Osteoblast (primary cell): ENCODE measurements at regions not wholly inside any gene's neighbourhood (a gene's known extent, or its start where the extent isn't known, plus 50 kb on each side); places are given as distances from the start of the nearest gene placed in this dataset.

ENCODE experiments used
- DNase-seq: peaks from one replicate; pipeline ENCODE4 v3.0.0; 2011; ENCODE audit warnings: low spot score, mixed read lengths; ENCODE audit not compliant: insufficient read length; ENCODE audit errors: missing footprints
- H2AFZ ChIP-seq: 2 replicates; pipeline ENCODE4 v1.6.0; 2011; ENCODE audit warnings: mild to moderate bottlenecking, low read length
- H3K27ac ChIP-seq: 2 replicates; pipeline ENCODE4 v1.5.1; 2011; ENCODE audit warnings: mild to moderate bottlenecking, low read depth, low read length, moderate library complexity
- H3K27me3 ChIP-seq: 2 replicates; pipeline ENCODE4 v1.6.0; 2012; ENCODE audit warnings: mild to moderate bottlenecking, control low read depth, inconsistent platforms, low read length, moderate library complexity; ENCODE audit not compliant: insufficient read depth
- H3K36me3 ChIP-seq: 2 replicates; pipeline ENCODE4 v1.5.1; 2011; ENCODE audit warnings: mild to moderate bottlenecking, low read length, control low read depth, moderate library complexity; ENCODE audit not compliant: insufficient read depth
- H3K4me1 ChIP-seq: 2 replicates; pipeline ENCODE4 v1.5.1; 2011; ENCODE audit warnings: mild to moderate bottlenecking, low read length, control low read depth, moderate library complexity; ENCODE audit not compliant: insufficient read depth
- H3K4me2 ChIP-seq: 2 replicates; pipeline ENCODE4 v1.6.0; 2011; ENCODE audit warnings: mild to moderate bottlenecking, low read length; ENCODE audit not compliant: insufficient read depth
- H3K4me3 ChIP-seq: fragments of 200-600 bp; sonication (generic); 3 replicates; pipeline ENCODE4 v1.5.1; 2012; ENCODE audit warnings: mild to moderate bottlenecking, low read length, inconsistent platforms; ENCODE audit not compliant: insufficient read depth
- H3K79me2 ChIP-seq: 2 replicates; pipeline ENCODE4 v1.6.0; 2012; ENCODE audit warnings: mild to moderate bottlenecking, low read length, control low read depth, inconsistent platforms; ENCODE audit not compliant: insufficient read depth
- H3K9me3 ChIP-seq: 2 replicates; pipeline ENCODE4 v1.5.1; 2011; ENCODE audit warnings: low read depth, low read length, control low read depth
- H4K20me1 ChIP-seq: 2 replicates; pipeline ENCODE4 v1.6.0; 2012; ENCODE audit warnings: mild to moderate bottlenecking, low read length, control low read depth; ENCODE audit not compliant: insufficient read depth
- TF ChIP-seq, protein P1 (sequence below): IDR thresholded peaks from 2 replicates; pipeline ENCODE4 v1.5.1; 2011; ENCODE audit warnings: mild to moderate bottlenecking, low read depth, low read length, moderate library complexity; ENCODE audit errors: extremely low read depth

DNA sequence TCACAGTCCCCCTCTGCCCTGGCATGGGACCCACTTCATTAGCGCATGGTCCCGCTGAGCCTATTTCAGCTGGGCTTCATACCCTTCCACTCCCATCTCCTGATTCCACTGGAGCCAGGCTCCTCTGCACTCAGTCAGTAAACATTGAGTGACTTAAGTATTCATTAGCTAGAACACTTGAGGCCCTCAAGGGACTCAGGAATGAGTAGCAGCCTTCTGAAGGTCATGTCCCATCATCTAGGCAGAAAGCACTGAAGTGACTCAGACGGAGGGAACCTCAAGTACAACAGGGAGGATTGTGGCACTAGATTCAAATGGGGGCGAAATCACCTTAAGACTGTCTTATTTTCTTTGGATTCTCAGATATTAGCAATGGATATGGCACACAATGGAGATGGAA is 186.6 kb upstream of the INHBA start:
- no peak for DNase-seq
- H3K4me2 ChIP-seq: no peak overlapping the region

DNA sequence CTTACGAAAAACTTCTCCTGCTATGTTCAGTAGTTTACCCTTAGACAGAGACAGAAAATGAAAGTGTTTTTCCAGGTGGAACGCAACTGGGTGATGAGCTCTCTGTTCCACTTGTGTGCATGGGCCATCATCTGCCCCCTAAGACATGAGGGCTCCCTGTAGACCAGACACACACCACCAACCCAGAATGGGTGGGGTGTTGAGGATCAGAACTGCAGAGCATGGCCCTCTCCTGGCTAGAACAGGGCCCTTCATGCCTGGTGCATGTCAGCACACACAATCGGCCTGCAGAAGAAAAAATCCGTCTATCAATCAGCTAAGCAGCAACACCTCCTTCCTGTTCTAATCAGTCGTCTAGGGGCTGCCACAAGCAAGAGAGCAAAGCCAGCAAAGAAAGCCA is 186.2 kb upstream of the INHBA start:
- Histone ChIP-seq H3K27me3 (no peaks in the 10 kb centered on the region), H4K20me1 (no peaks in the 10 kb centered on the region), H3K4me3 (no peak overlapping the region), H3K4me1 (peaks cover 54% of the 10 kb centered on the region), H3K9me3 (no peaks in the 10 kb centered on the region), H3K4me2 (no peak overlapping the region), H3K36me3 (no peaks in the 10 kb centered on the region), H3K79me2 (no peaks in the 10 kb centered on the region), H2AFZ (peak overlapping the region; percentile 14), H3K27ac (peak overlapping the region; percentile 99)
- no peak for DNase-seq
- TF ChIP-seq, protein P1, sequence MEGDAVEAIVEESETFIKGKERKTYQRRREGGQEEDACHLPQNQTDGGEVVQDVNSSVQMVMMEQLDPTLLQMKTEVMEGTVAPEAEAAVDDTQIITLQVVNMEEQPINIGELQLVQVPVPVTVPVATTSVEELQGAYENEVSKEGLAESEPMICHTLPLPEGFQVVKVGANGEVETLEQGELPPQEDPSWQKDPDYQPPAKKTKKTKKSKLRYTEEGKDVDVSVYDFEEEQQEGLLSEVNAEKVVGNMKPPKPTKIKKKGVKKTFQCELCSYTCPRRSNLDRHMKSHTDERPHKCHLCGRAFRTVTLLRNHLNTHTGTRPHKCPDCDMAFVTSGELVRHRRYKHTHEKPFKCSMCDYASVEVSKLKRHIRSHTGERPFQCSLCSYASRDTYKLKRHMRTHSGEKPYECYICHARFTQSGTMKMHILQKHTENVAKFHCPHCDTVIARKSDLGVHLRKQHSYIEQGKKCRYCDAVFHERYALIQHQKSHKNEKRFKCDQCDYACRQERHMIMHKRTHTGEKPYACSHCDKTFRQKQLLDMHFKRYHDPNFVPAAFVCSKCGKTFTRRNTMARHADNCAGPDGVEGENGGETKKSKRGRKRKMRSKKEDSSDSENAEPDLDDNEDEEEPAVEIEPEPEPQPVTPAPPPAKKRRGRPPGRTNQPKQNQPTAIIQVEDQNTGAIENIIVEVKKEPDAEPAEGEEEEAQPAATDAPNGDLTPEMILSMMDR: no peak

More for the DNA sequence above, 186.6 kb upstream of the INHBA start:
- no peaks in the 10 kb centered on the region for H4K20me1 ChIP-seq
- no peaks in the 10 kb centered on the region for H3K79me2 ChIP-seq
- no peaks in the 10 kb centered on the region for H3K9me3 ChIP-seq
- no peaks in the 10 kb centered on the region for H3K27me3 ChIP-seq
- H3K4me1 ChIP-seq: peaks cover 51% of the 10 kb centered on the region
- TF ChIP-seq, protein P1: no peak
- H3K27ac ChIP-seq: peak overlapping the region; percentile 99
- no peak overlapping the region for H3K4me3 ChIP-seq
- H2AFZ ChIP-seq: peak overlapping the region; percentile 14
- H3K36me3 ChIP-seq: no peaks in the 10 kb centered on the region

DNA sequence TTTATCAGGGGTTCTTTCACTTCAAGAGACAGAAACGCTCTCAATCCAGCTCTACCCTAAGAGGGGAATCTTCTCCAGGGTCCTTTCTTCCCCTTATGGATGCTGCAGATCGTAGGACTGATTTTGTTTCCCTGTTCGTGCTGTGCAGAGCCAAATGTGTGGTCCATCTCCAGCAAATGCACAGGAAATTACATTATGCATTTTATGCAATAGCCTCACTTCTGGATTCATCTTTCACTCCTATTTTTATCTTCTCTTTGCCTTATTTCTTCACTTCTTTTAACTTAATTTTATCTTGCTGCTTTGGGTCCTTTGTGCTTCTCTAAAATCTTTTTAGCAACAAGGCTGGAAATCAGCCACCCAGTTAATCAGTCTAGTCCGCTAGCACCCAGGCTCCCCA is 184.5 kb upstream of the INHBA start:
- Histone ChIP-seq H3K9me3 (no peaks in the 10 kb centered on the region), H2AFZ (peak overlapping the region; percentile 14), H3K27me3 (no peaks in the 10 kb centered on the region), H3K4me1 (peaks cover 49% of the 10 kb centered on the region), H3K36me3 (no peaks in the 10 kb centered on the region), H4K20me1 (no peaks in the 10 kb centered on the region), H3K4me3 (peak overlapping the region; percentile 21), H3K4me2 (peak overlapping the region; percentile 81), H3K79me2 (no peaks in the 10 kb centered on the region), H3K27ac (peak overlapping the region; percentile 99)
- DNase-seq: no peak
- TF ChIP-seq, protein P1: no peak

DNA sequence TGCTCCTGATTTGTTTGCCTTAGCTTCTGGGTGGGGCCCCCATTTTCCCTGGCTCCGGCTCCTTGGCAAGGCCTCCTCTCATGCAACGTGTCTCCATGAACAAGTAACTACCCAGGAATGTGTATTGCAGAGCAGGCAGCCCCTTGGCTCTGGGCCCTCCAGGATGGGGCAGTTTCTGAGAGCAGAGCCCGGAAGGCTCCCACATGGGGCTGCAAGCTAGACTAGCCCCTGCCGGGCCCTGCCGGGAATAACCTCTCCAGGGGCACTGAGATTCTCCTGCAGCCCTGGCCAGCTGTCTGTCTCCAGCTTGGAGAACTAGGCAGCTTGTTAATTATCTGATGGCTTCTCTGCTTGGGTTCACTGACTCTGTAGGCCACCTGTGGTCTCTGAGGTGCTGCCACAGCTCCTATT is 184.0 kb upstream of the INHBA start:
- TF ChIP-seq, protein P1: peak; percentile 58
- DNase-seq: peak; percentile 88
- Histone ChIP-seq H2AFZ (peak overlapping the region; percentile 14), H3K27ac (peak overlapping the region; percentile 99), H3K4me3 (peak overlapping the region; percentile 42), H3K27me3 (no peaks in the 10 kb centered on the region), H3K4me2 (peak overlapping the region; percentile 81), H4K20me1 (no peaks in the 10 kb centered on the region), H3K36me3 (no peaks in the 10 kb centered on the region), H3K9me3 (no peaks in the 10 kb centered on the region), H3K4me1 (peaks cover 49% of the 10 kb centered on the region), H3K79me2 (no peaks in the 10 kb centered on the region)
